HCT116 (cell line): ENCODE measurements at regions not wholly inside any gene's neighbourhood (a gene's known extent, or its start where the extent isn't known, plus 50 kb on each side); places are given as distances from the start of the nearest gene placed in this dataset.

ENCODE experiments used
- ATAC-seq: fragments of 200-7000 bp; cut with Tn5 transposase; 2 replicates; pipeline ENCODE4 v1.9.1; 2020; ENCODE audit warnings: mild to moderate bottlenecking, moderate library complexity
- BruUV-seq: library from RNA; stranded (reverse); fragments of 400-500 nt; replicated peaks from 2 replicates; lab custom pipeline; 2021; lab: Mats Ljungman, UMichigan
- CTCF ChIA-PET: fragments of 300-600 bp; sonication (Branson Sonifier 250); formaldehyde crosslinking; loops from one replicate; lab custom pipeline; 2021; ENCODE audit warnings: antibody characterized with exemption; lab: Charles Lee
- POLR2A ChIA-PET: fragments of 300-600, 350-600 bp; sonication (Branson Sonifier 250); formaldehyde crosslinking; loops from one replicate; lab custom pipeline; 2021; ENCODE audit warnings: antibody characterized with exemption; lab: Charles Lee
- RAD21 ChIA-PET, 2 experiments: fragments of 300-600 bp; sonication (Branson Sonifier 250); formaldehyde crosslinking; loops; one replicate each; lab custom pipeline; 2023; ENCODE audit warnings: low total read pairs in 2 of 2; ENCODE audit not compliant: uncharacterized antibody in 2 of 2, unreplicated experiment in 2 of 2, low non-redundant PET in 1 of 2; lab: Charles Lee
- DNase-seq: peaks from one replicate; pipeline ENCODE4 v3.0.0-alpha.2; 2010; ENCODE audit warnings: low read depth, low spot score
- H2AFZ ChIP-seq: fragments of 200-600 bp; shearing (Covaris generic), sonication (generic); 2 replicates; pipeline ENCODE4 v1.6.1; 2017; ENCODE audit warnings: low read depth, mixed run types, mixed read lengths, antibody characterized with exemption, low read length; ENCODE audit not compliant: poor library complexity, severe bottlenecking
- H3K27ac ChIP-seq: 2 replicates; pipeline ENCODE4 v1.5.1; 2012; ENCODE audit warnings: low read depth, low read length
- H3K27me3 ChIP-seq: fragments of 200-600 bp; sonication (generic); 2 replicates; pipeline ENCODE4 v1.6.1; 2016; ENCODE audit warnings: mixed run types, low read length, mixed read lengths; ENCODE audit not compliant: insufficient read depth
- H3K36me3 ChIP-seq, 2 experiments: fragments of 200-500 bp in 1 of 2; fragments of 200-600 bp in 1 of 2; sonication (Bioruptor generic) in 1 of 2; sonication (generic) in 1 of 2; 2 replicates each; pipeline versions ENCODE4 v1.5.1 to v1.6.1; 2014 to 2016; ENCODE audit warnings: low read length in 2 of 2, inconsistent platforms in 1 of 2, mixed read lengths in 1 of 2, mixed run types in 1 of 2; ENCODE audit not compliant: insufficient read depth in 2 of 2, control insufficient read depth in 1 of 2
- H3K4me1 ChIP-seq, 2 experiments: fragments of 200-600 bp in 1 of 2; sonication (generic) in 1 of 2; 2 replicates each; pipeline versions ENCODE4 v1.5.1 to v1.6.1; 2012 to 2017; ENCODE audit warnings: low read length in 2 of 2, inconsistent platforms in 1 of 2, mild to moderate bottlenecking in 1 of 2, mixed read lengths in 1 of 2, mixed run types in 1 of 2, moderate library complexity in 1 of 2; ENCODE audit not compliant: insufficient read depth in 2 of 2, control insufficient read depth in 1 of 2
- H3K4me2 ChIP-seq: fragments of 200-600 bp; sonication (generic); 2 replicates; pipeline ENCODE4 v1.6.1; 2017; ENCODE audit warnings: mixed run types, low read length, mixed read lengths
- H3K4me3 ChIP-seq, 2 experiments: fragments of 200-600 bp in 1 of 2; sonication (generic) in 1 of 2; replicated peaks in 1 of 2; 2 replicates each; pipeline ENCODE4 v1.5.1; 2011 to 2016; ENCODE audit warnings: low read length in 2 of 2, control low read depth in 1 of 2, low read depth in 1 of 2, mild to moderate bottlenecking in 1 of 2, mixed read lengths in 1 of 2, mixed run types in 1 of 2
- H3K79me2 ChIP-seq: fragments of 200-600 bp; sonication (generic); 2 replicates; pipeline ENCODE4 v1.6.1; 2017; ENCODE audit warnings: mild to moderate bottlenecking, mixed run types, low read length, moderate library complexity, mixed read lengths; ENCODE audit not compliant: insufficient read depth
- H3K9ac ChIP-seq: fragments of 200-600 bp; sonication (generic); 2 replicates; pipeline ENCODE4 v1.6.1; 2016; ENCODE audit warnings: low read length, mixed read lengths
- H3K9me2 ChIP-seq: fragments of 200-600 bp; sonication (generic), shearing (Covaris generic); 2 replicates; pipeline ENCODE4 v1.6.1; 2017; ENCODE audit warnings: mixed run types, mild to moderate bottlenecking, moderate library complexity; ENCODE audit not compliant: insufficient read depth
- H3K9me3 ChIP-seq, 2 experiments: fragments of 200-500 bp in 1 of 2; fragments of 200-600 bp in 1 of 2; sonication (Bioruptor generic) in 1 of 2; sonication (generic) in 1 of 2; 2 replicates each; pipeline ENCODE4 v1.6.1; 2014 to 2017; ENCODE audit warnings: low read length in 2 of 2, mixed read lengths in 2 of 2, inconsistent platforms in 1 of 2, low read depth in 1 of 2, mild to moderate bottlenecking in 1 of 2, mixed run types in 1 of 2, moderate library complexity in 1 of 2; ENCODE audit not compliant: control insufficient read depth in 1 of 2, insufficient read depth in 1 of 2
- H4K20me1 ChIP-seq: fragments of 200-600 bp; sonication (generic), shearing (Covaris generic); 2 replicates; pipeline ENCODE4 v1.6.1; 2017; ENCODE audit warnings: mixed run types, mild to moderate bottlenecking, moderate library complexity; ENCODE audit not compliant: insufficient read depth
- CTCF ChIP-seq, 3 experiments: fragments of 200-600 bp in 1 of 3; sonication (generic) in 1 of 3; IDR thresholded peaks in 2 of 3; conservative IDR thresholded peaks in 1 of 3; 2 replicates each; pipeline ENCODE4 v1.5.1; 2012 to 2017; ENCODE audit warnings: low read depth in 2 of 3, low read length in 2 of 3, antibody characterized with exemption in 1 of 3, borderline replicate concordance in 1 of 3, control low read depth in 1 of 3, mild to moderate bottlenecking in 1 of 3, mixed read lengths in 1 of 3, mixed run types in 1 of 3, moderate library complexity in 1 of 3; ENCODE audit not compliant: insufficient read depth in 1 of 3
- TCF7L2 ChIP-seq: IDR thresholded peaks from 2 replicates; pipeline ENCODE4 v1.7.0; 2011; ENCODE audit warnings: borderline replicate concordance, inconsistent platforms; ENCODE audit not compliant: insufficient read depth, insufficient read length; ENCODE audit errors: extremely low read depth
- ZBTB33 ChIP-seq: IDR thresholded peaks from 2 replicates; pipeline ENCODE4 v1.6.1; 2011; ENCODE audit warnings: mild to moderate bottlenecking, low read length, moderate library complexity; ENCODE audit not compliant: insufficient replicate concordance; ENCODE audit errors: extremely low read depth
- ZNF274 ChIP-seq: fragments of 200-500 bp; sonication (Bioruptor generic); IDR thresholded peaks from 2 replicates; pipeline ENCODE4 v1.6.1; 2014; ENCODE audit warnings: mild to moderate bottlenecking, low read depth, low read length, inconsistent platforms
- intact Hi-C: fragments of 100-400 bp; cut with micrococcal nuclease; formaldehyde crosslinking; loops from 2 replicates; pipeline ENCODE4 v1.10.0; 2022

DNA sequence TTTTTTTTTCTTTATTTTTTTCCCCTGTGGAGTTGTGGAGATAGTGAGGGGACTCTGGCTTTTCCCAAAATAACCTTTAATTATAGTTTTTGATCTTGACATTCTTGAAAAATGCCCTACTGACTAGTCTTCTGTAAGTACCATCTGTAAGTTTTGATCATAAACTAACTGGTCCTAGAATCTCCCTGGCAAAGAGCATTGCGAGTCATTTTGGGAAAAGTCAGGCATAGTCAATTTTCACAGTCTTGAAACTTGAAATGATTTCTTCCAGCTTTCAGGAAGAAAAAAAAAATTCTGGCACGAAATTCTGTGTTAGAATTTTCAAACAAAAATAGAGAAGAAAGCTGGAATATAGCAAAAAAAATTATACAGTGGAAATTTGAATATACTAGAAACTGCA, 181.2 kb upstream of the SNX7 start:
- no peak for ATAC-seq
- CTCF ChIA-PET, result no interaction called here
- POLR2A ChIA-PET, result no interaction called here

More for the DNA sequence above, 181.2 kb upstream of the SNX7 start:
- no peak overlapping the region for H3K4me2 ChIP-seq
- no peaks in the 10 kb centered on the region for H3K9me2 ChIP-seq
- H3K79me2 ChIP-seq, result no peaks in the 10 kb centered on the region
- no peaks in the 10 kb centered on the region for H3K36me3 ChIP-seq
- no peak for DNase-seq
- H3K4me3 ChIP-seq, result no peak overlapping the region
- H3K27me3 ChIP-seq, result no peaks in the 10 kb centered on the region
- intact Hi-C loops, result no loop called here
- H3K27ac ChIP-seq, result no peak overlapping the region
- H4K20me1 ChIP-seq, result no peaks in the 10 kb centered on the region
- no peaks in the 10 kb centered on the region for H3K4me1 ChIP-seq
- no TSS peak for BruUV-seq
- no peaks in the 10 kb centered on the region for H3K9me3 ChIP-seq
- H2AFZ ChIP-seq, result no peak overlapping the region
- TF ChIP-seq ZNF274 (no peak), ZBTB33 (no peak), TCF7L2 (no peak), CTCF (IDR thresholded peaks at IDR 0.05 in 2 of 3, conservative IDR thresholded peaks at IDR 0.05 in 1 of 3; ENCODE audit: borderline replicate concordance in 1 of 3, insufficient read depth in 1 of 3, low read depth in 2 of 3, low read length in 2 of 3) (no peak)
- RAD21 ChIA-PET, result no interaction called here
- H3K9ac ChIP-seq, result no peak overlapping the region
